ENCODE measurements at regions not wholly inside any gene's neighbourhood (a gene's known extent, or its start where the extent isn't known, plus 50 kb on each side); places are given as distances from the start of the nearest gene placed in this dataset.

DNA sequence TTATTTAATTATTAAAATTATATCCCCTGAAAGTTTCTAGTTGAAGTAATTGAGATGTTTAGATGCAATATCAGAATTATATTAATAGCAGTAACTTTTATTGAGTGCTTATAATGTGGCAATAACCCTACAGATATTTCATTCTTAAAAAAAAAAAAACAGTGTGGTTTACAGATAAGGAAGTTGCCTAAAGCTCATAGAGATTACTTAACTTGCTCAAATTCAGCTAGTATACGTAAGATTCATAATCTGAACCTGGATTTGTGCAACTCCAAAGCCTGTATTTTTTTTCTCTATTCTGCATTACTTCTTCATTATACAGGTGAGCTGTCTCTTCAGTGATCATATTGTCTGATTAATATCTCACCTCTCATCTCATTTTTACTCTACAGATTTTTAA lies 156.0 kb upstream of the PTBP2 start:
- TF ChIP-seq, protein P1, sequence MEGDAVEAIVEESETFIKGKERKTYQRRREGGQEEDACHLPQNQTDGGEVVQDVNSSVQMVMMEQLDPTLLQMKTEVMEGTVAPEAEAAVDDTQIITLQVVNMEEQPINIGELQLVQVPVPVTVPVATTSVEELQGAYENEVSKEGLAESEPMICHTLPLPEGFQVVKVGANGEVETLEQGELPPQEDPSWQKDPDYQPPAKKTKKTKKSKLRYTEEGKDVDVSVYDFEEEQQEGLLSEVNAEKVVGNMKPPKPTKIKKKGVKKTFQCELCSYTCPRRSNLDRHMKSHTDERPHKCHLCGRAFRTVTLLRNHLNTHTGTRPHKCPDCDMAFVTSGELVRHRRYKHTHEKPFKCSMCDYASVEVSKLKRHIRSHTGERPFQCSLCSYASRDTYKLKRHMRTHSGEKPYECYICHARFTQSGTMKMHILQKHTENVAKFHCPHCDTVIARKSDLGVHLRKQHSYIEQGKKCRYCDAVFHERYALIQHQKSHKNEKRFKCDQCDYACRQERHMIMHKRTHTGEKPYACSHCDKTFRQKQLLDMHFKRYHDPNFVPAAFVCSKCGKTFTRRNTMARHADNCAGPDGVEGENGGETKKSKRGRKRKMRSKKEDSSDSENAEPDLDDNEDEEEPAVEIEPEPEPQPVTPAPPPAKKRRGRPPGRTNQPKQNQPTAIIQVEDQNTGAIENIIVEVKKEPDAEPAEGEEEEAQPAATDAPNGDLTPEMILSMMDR (IDR thresholded peaks at IDR 0.05), result no peak
- TF ChIP-seq POLR2A (IDR thresholded peaks at IDR 0.05), result no peak

All from thyroid gland (tissue), 4 donors.